ENCODE measurements at regions not wholly inside any gene's neighbourhood (a gene's known extent, or its start where the extent isn't known, plus 50 kb on each side); places are given as distances from the start of the nearest gene placed in this dataset.

- DNase-seq: no peak
Observed at GRCh38 chr13:105569816-105570215, 965.6 kb downstream of the EFNB2 start.

- no peak for DNase-seq
Observed at GRCh38 chr13:105567951-105568525, 967.4 kb downstream of the EFNB2 start.

GRCh38 chr13:105565136-105565727, 970.2 kb downstream of the EFNB2 start:
- DNase-seq: no peak

- no peak for DNase-seq
Observed at GRCh38 chr13:105552078-105552477, 983.4 kb downstream of the EFNB2 start.

- DNase-seq: no peak
Observed at GRCh38 chr13:105547851-105548250, 987.6 kb downstream of the EFNB2 start.

- DNase-seq: no peak
Observed at GRCh38 chr13:105545811-105546210, 989.7 kb downstream of the EFNB2 start.

- DNase-seq: no peak
Observed at GRCh38 chr13:105543742-105544141, 991.7 kb downstream of the EFNB2 start.

- no peak for DNase-seq
Observed at GRCh38 chr13:105541565-105541964, 993.9 kb downstream of the EFNB2 start.

- no peak for DNase-seq
Observed at GRCh38 chr13:105538346-105538745, 997.1 kb downstream of the EFNB2 start.

GRCh38 chr13:105537113-105537512, 998.3 kb downstream of the EFNB2 start:
- DNase-seq: no peak

- no peak for DNase-seq
Observed at GRCh38 chr13:105530468-105530867, 1005.0 kb downstream of the EFNB2 start.

GRCh38 chr13:105527127-105527526, 1008.3 kb downstream of the EFNB2 start:
- no peak for DNase-seq

- DNase-seq: no peak
Observed at GRCh38 chr13:105519771-105520170, 1015.7 kb downstream of the EFNB2 start.

- no peak for DNase-seq
Observed at GRCh38 chr13:105518086-105518485, 1017.4 kb downstream of the EFNB2 start.

GRCh38 chr13:105514401-105514800, 1021.1 kb downstream of the EFNB2 start:
- no peak for DNase-seq

- no peak for DNase-seq
Observed at GRCh38 chr13:105513448-105513847, 1022.0 kb downstream of the EFNB2 start.

GRCh38 chr13:105509981-105510762, 1025.3 kb downstream of the EFNB2 start:
- no peak for DNase-seq

- no peak for DNase-seq
Observed at GRCh38 chr13:105506463-105506862, 1029.0 kb downstream of the EFNB2 start.

- no peak for DNase-seq
Observed at GRCh38 chr13:105502193-105502592, 1033.3 kb downstream of the EFNB2 start.

- DNase-seq: no peak
Observed at GRCh38 chr13:105497597-105497996, 1037.9 kb downstream of the EFNB2 start.

- no peak for DNase-seq
Observed at GRCh38 chr13:105492216-105492615, 1043.2 kb downstream of the EFNB2 start.

GRCh38 chr13:105491345-105491744, 1044.1 kb downstream of the EFNB2 start:
- DNase-seq: no peak

GRCh38 chr13:105485081-105485480, 1050.4 kb downstream of the EFNB2 start:
- no peak for DNase-seq

- no peak for DNase-seq
Observed at GRCh38 chr13:105474983-105475610, 1060.4 kb downstream of the EFNB2 start.
